ENCODE measurements at regions not wholly inside any gene's neighbourhood (a gene's known extent, or its start where the extent isn't known, plus 50 kb on each side); places are given as distances from the start of the nearest gene placed in this dataset.
A peak's percentile ranks its signal among the peaks of the same experiment; 100 is the strongest.

DNA sequence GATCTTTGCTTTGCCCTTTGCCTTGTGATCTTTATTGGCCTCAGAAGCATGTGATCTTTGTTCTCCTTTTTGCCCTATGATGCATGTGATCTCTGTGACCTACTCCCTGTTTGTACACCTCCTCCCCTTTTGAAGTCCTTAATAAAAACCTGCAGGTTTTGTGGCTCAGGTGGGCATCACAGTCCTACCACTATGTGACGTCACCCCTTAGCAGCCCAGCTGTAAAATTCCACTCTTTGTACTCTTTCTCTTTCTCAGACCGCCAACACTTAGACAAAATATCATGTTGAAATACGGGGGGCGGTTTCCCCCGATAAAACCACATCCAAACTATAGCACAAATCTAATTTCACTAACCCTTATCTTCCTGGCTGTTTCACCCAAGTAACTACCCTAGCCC is 76.7 kb upstream of the RAPGEF4 start:
- no peak for DNase-seq

DNA sequence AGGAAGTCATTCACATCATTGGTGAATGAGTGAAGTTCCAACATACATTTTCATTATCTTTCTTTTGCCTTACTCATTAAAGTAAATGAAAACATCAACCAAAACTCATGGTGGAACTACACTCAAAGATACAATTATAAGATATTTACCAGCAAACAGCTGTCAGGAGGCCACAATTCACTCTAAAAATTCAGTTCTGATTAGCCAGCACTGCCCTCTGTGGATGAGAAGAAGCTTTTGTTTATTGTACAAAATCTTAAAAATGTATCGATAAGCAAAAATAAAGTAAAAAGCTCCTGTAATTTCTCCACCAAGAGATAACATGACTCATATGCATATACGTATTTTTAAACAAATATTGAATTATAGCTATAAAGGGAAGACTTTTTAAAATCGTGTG is 73.5 kb upstream of the RAPGEF4 start:
- DNase-seq, result no peak

DNA sequence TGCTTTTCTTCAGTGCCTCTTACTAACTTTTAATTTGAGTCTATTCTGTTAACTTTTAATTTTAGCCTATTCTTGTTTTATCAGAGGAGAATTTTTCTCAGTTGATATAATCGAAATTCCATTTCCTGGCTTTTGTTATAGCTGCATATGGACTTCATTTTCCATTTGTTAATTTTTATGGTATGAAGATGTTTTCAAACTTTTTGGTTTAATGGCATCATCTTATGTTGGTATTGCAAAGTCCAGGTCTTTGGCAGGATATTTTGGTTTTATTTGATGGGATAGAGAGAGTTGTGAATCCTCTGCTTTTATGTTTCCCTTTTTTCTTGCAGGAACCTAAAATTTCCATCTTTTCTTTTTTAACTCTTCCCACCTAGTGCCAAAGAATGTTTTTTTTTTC is 70.9 kb upstream of the RAPGEF4 start:
- DNase-seq, result no peak

DNA sequence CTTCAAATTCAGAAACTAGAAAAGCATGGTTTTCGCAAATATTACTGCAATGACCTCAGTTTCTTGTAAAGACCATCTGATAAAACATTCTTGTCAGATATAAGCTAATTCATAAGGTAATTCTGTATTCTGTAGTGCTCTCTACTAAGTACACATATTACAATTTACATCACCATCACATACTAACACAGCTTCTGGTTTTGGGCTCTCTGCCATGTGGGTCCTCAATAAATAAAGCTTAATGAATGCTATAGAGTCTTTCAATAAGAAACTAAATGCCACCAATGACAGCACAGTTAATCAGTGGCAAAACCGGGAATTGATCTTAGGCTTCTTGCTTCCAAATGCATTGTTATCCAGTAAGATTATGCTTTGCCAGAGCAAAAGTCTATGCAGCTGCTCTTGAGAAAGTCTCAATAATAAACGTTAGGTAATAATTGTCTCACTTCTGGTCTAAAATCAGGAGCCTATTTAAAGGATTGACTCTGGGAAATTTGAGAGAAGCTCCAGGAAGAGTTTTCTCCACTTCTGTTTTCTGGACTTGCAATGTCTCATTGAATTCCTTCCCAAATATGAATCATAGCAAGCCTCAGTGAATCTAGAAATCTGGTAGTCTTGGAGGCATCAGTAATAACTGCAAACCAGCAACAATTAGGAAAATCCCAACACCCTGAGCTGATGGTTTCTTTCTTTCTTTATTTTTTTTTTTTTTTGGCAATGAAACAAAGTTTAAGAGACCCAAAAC is 67.9 kb upstream of the RAPGEF4 start:
- no peak for DNase-seq

DNA sequence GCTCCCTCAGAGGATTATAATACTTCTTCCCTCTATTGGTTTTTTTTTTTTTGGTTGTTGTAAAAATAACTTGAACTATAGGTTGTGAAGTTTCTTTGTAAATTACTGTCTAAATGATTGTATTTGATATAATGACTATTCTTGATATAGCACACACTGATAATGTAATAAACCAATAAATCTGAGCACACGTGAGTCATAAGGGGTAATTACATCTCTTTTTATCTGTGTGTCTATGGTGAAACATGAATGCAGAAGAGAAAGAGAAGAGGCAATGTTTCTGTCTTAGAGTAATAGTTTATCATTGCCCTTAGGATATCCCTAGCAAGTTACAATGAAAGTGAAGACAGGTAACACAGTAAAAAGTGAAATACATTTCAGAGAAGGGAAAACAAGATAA is 64.1 kb upstream of the RAPGEF4 start:
- no peak for DNase-seq

GRCh38 chr2:172672114-172672513 is 63.5 kb upstream of the RAPGEF4 start:
- DNase-seq, result no peak

GRCh38 chr2:172673056-172673683 is 62.5 kb upstream of the RAPGEF4 start:
- DNase-seq, result no peak

- peak; percentile 7 for DNase-seq
Observed at GRCh38 chr2:172674034-172674967, 61.3 kb upstream of the RAPGEF4 start.

DNA sequence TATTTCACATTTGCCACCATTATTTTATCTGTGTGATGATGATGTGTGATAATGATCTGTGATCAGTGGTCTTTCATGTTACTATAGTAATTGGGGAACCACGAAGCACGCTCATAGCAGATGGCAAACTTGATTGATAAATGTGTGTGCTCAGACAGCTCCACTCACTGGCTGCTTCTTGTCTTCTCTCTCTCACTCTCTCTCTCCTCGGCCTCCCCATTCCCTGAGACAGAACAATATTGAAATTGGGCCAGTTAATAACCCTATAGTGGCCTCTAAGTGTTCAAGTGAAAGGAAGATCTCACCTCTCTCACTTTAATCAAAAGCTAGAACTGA is 60.7 kb upstream of the RAPGEF4 start:
- DNase-seq, result no peak

DNA sequence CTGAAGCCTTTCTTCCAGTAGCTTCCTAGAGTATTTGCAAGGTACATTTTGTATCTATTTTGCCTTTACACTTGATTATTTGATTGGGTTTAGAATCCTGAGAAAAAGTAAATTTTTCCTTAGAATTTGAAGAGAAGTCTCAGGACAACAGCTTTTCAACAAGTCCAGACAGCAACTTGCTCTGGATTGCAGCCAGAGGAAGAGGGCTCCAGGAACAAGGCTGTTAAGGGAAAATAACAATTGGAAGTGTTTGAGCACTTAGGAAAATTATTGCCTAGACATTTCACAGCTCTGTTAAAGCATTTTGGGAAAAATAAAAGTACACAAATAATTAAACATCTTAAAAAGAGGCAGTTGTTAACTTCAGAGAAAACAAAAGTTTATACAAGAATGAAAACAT is 58.3 kb upstream of the RAPGEF4 start:
- DNase-seq, result no peak

DNA sequence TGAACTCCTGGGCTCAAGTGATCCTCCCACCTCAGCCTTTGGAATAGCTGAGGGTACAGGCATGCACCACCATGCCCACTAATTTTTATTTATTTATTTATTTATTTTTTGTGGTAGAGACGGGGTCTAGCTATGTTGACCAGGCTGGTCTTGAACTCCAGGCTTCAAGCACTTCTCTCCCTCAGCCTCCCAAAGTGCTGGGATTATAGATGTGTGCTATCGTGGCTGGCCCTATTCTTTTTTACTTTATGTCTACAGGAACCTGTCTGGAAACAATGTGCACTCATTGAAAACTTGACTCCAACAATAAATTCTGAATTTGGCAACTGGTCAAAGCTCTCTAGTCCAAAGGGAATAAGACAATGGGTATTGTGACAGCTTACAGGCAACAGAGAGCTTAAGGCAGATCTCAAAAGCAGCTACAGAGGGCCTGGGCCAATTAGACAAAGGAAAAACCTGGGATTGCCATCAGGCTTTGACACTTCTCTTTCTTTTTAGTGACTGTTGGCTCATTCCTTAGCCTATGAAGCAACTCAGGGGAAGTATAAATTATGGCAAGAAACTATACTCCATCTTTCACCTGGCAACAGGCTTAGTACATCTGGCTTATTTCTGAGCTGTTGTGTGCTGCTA is 55.1 kb upstream of the RAPGEF4 start:
- no peak for DNase-seq

DNA sequence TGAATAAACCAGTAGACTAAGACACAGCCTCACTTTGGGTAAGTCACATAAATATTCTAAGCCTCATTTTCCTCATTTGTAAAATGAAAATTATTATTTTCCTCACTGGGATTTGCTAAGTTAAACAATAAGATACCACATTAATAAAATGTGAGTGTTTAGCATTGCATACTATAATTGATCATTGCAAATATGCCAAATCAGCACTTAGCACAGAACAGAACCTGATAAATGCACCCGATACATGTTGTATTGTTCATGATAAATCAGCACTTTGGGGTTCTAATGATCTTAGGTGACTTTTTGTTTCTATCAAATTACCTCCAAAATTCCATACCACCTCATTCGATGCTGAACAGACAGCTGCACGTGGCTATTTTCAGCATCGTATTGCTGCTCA is 50.2 kb upstream of the RAPGEF4 start:
- DNase-seq, result no peak

Measured in activated gamma-delta T cell (primary cell).